ENCODE measurements at regions not wholly inside any gene's neighbourhood (a gene's known extent, or its start where the extent isn't known, plus 50 kb on each side); places are given as distances from the start of the nearest gene placed in this dataset.

- H3K18ac ChIP-seq (ENCODE audit: extremely low read depth, low read length), result no peak overlapping the region
- no peak overlapping the region for H3K23ac ChIP-seq (ENCODE audit: insufficient read length)
- H2BK12ac ChIP-seq (ENCODE audit: low read depth, low read length), result no peak overlapping the region
- H3K9me3 ChIP-seq (ENCODE audit: insufficient read depth in 2 of 2, low read depth in 1 of 2, low read length in 1 of 2), result no peaks in the 10 kb centered on the region
- ChIA-PET POLR2A (ENCODE audit: partially characterized antibody) (no interaction called here), CTCF (ENCODE audit: partially characterized antibody) (interaction anchor here (0.9 to 2.4 kb wide), 5 partner anchors 20 to 151 kb away, joined by 3 to 7 read pairs (median 3); no protein-coding TSS in a partner anchor)
- H3K79me1 ChIP-seq (ENCODE audit: low read depth, low read length), result no peaks in the 10 kb centered on the region
- H3K27ac ChIP-seq (ENCODE audit: low read depth, low read length), result no peak overlapping the region
- no peaks in the 10 kb centered on the region for H3K27me3 ChIP-seq (replicated peaks in 1 of 4; ENCODE audit: control insufficient read depth in 3 of 4, extremely low read depth in 1 of 4, insufficient read depth in 3 of 4, low read length in 3 of 4)
- no peak overlapping the region for H2AFZ ChIP-seq (ENCODE audit: low read length)
- H3K9ac ChIP-seq (replicated peaks in 1 of 4; ENCODE audit: extremely low read depth in 1 of 4, low read depth in 3 of 4, low read length in 3 of 4), result no peak overlapping the region
- FAIRE-seq (no peak), DNase-seq (ENCODE audit: low read depth in 1 of 2, low spot score in 2 of 2) (no peak)
- H4K91ac ChIP-seq (replicated peaks; ENCODE audit: insufficient read length, low read length), result no peak overlapping the region
- no peaks in the 10 kb centered on the region; a peak in 1 of 7 replicates for H3K4me1 ChIP-seq (replicated peaks in 1 of 4; ENCODE audit: control insufficient read depth in 3 of 4, insufficient read depth in 4 of 4, low read length in 3 of 4)
- no peak overlapping the region for H2BK120ac ChIP-seq (replicated peaks; ENCODE audit: low read depth, low read length)
- no peak overlapping the region for H2AK5ac ChIP-seq (ENCODE audit: low read depth, low read length)
- no peak overlapping the region for H2BK15ac ChIP-seq (ENCODE audit: low read length)
- no peak overlapping the region for H3K4ac ChIP-seq (replicated peaks; ENCODE audit: insufficient read length, low read depth, low read length)
- no peak overlapping the region for H2BK20ac ChIP-seq (ENCODE audit: low read length)
- H4K20me1 ChIP-seq (replicated peaks in 1 of 2; ENCODE audit: control insufficient read depth in 1 of 2, insufficient read depth in 2 of 2, low read length in 2 of 2), result no peaks in the 10 kb centered on the region
- no peaks in the 10 kb centered on the region for H3K23me2 ChIP-seq (ENCODE audit: low read depth, low read length)
- H3K4me3 ChIP-seq (ENCODE audit: extremely low read depth in 1 of 4, insufficient read depth in 2 of 4, low read depth in 3 of 4, low read length in 4 of 4), result no peak overlapping the region
- H4K5ac ChIP-seq (ENCODE audit: insufficient read length, low read depth, low read length), result no peak overlapping the region
- no peaks in the 10 kb centered on the region for H3K36me3 ChIP-seq (ENCODE audit: control insufficient read depth in 2 of 4, insufficient read depth in 4 of 4, low read length in 3 of 4)
- H4K8ac ChIP-seq (ENCODE audit: extremely low read depth, insufficient read depth, low read length), result no peak overlapping the region
- H2BK5ac ChIP-seq (ENCODE audit: low read depth, low read length), result no peak overlapping the region
- H3K79me2 ChIP-seq (ENCODE audit: control insufficient read depth in 1 of 2, insufficient read depth in 2 of 2, low read length in 2 of 2), result no peaks in the 10 kb centered on the region
- no peak overlapping the region for H3K56ac ChIP-seq (replicated peaks; ENCODE audit: insufficient read length, low read depth, low read length)
- H3K14ac ChIP-seq (ENCODE audit: insufficient read length), result no peak overlapping the region
- H3K4me2 ChIP-seq (ENCODE audit: insufficient read depth in 1 of 2, low read depth in 2 of 2, low read length in 2 of 2), result no peak overlapping the region
- 83% methylated on average over 5 of the region's 5 CpGs; no CpG with 5 or more reads in 1 of the 2 experiments for WGBS, 2 experiments (ENCODE audit: extremely low coverage in 1 of 2, insufficient coverage in 1 of 2, insufficient read length in 1 of 2, insufficient replicate concordance in 2 of 2, low coverage in 1 of 2, low lambda C conversion rate in 2 of 2, missing lambda C conversion rate in 1 of 2)
- TF ChIP-seq YY1 (IDR thresholded peaks at IDR 0.05; ENCODE audit: low read depth, low read length), result no peak
- TF ChIP-seq SP4 (IDR thresholded peaks at IDR 0.05; ENCODE audit: low read length), result no peak
- no peak for TF ChIP-seq ATF3 (IDR thresholded peaks at IDR 0.05; ENCODE audit: insufficient read depth, low read depth, low read length)
- TF ChIP-seq MAX (IDR thresholded peaks at IDR 0.05), result no peak
- no peak for TF ChIP-seq E2F6 (IDR thresholded peaks at IDR 0.05)
- no peak for TF ChIP-seq JUN (IDR thresholded peaks at IDR 0.05; ENCODE audit: low read depth, low read length)
- TF ChIP-seq RAD21 (IDR thresholded peaks at IDR 0.05 in 1 of 2, conservative IDR thresholded peaks at IDR 0.05 in 1 of 2; ENCODE audit: low read depth in 2 of 2, low read length in 2 of 2), result no peak
- TF ChIP-seq EZH2 (IDR thresholded peaks at IDR 0.05; ENCODE audit: low read depth, low read length, severe bottlenecking), result no peak
- no peak for TF ChIP-seq KDM4A (IDR thresholded peaks at IDR 0.05; ENCODE audit: low read depth, low read length, severe bottlenecking)
- TF ChIP-seq CTCF (IDR thresholded peaks at IDR 0.05; ENCODE audit: control extremely low read depth in 1 of 3, insufficient read depth in 1 of 3, low read depth in 1 of 3, low read length in 3 of 3), result no peak
These were observed 82.2 kb upstream of the BOC start for GRCh38 chr3:113129168-113129567.
